ENCODE measurements at regions not wholly inside any gene's neighbourhood (a gene's known extent, or its start where the extent isn't known, plus 50 kb on each side); places are given as distances from the start of the nearest gene placed in this dataset.

DNA sequence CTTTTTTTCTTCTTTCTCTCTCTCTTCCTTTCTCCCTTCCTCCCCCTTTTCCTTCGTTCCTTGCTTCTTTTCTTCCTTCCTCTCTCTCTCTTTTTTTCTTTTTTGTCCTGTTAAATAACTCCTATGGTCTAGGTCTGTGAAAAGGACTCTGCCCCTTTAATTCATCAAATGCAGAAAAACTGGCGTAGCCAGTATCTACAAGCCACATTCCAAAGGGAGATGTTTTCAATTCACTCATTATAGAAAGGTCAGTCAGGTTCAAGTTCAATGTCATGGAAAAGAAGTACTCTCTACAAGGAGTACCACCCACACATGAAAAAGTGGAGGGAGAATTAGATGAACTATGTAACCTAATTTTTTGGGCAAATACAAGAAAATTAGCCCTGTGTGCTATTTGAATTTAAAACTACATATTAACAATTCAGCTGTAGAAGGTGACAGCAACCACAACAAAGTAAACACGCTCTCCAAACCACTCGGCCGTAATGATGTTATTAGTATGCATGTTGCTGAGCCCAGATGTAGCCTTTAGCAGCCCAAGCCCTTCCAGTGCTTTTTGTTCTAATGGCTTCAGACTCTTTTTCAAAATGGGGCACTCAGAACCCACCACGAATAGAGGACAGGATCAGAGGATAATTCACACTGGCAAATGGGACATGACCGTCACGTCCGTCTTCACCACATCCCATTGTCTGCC lies 735.4 kb upstream of the FANCL start:
- H3K4me3 ChIP-seq, result no peak overlapping the region
- H3K4me1 ChIP-seq, result no peaks in the 10 kb centered on the region
- peaks cover 0 to 2% (median 0%) of the 10 kb centered on the region in 7 donors for H3K27me3 ChIP-seq
- TF ChIP-seq, protein P1, sequence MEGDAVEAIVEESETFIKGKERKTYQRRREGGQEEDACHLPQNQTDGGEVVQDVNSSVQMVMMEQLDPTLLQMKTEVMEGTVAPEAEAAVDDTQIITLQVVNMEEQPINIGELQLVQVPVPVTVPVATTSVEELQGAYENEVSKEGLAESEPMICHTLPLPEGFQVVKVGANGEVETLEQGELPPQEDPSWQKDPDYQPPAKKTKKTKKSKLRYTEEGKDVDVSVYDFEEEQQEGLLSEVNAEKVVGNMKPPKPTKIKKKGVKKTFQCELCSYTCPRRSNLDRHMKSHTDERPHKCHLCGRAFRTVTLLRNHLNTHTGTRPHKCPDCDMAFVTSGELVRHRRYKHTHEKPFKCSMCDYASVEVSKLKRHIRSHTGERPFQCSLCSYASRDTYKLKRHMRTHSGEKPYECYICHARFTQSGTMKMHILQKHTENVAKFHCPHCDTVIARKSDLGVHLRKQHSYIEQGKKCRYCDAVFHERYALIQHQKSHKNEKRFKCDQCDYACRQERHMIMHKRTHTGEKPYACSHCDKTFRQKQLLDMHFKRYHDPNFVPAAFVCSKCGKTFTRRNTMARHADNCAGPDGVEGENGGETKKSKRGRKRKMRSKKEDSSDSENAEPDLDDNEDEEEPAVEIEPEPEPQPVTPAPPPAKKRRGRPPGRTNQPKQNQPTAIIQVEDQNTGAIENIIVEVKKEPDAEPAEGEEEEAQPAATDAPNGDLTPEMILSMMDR (IDR thresholded peaks at IDR 0.05), result no peak
- H3K27ac ChIP-seq, result no peak overlapping the region
- intact Hi-C loops (cut with DNase I), result no loop called here
- no peak for DNase-seq
- H3K36me3 ChIP-seq, result no peaks in the 10 kb centered on the region
- no peaks in the 10 kb centered on the region for H3K9me3 ChIP-seq
- no peak for ATAC-seq
- 69 to 73% methylated on average over 9 of the region's 9 CpGs for WGBS, 2 donors

DNA sequence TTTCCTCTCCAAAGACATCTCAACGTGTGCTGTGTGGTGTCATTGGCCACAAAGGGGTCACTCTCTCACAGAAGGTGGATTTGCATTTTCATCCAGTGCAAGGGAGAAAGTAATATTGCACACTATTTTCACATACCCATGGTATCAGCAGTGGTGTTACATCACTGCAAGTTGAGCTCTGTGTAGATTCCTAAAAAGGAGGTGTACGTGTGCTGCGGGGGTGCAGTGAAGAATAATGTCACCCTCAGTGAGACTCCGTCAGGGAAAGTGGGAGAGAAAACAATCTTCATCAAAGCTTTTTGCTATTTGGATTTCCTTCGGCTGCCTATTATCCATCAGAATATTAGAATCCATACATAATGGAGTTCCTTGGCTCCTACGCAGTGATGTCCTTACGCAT lies 733.8 kb upstream of the FANCL start:
- WGBS, 2 donors, result 66 to 69% methylated on average over 7 of the region's 7 CpGs
- H3K9me3 ChIP-seq, result no peaks in the 10 kb centered on the region
- no peak for ATAC-seq
- H3K27ac ChIP-seq, result no peak overlapping the region
- no peak overlapping the region for H3K4me3 ChIP-seq
- TF ChIP-seq, protein P1 (IDR thresholded peaks at IDR 0.05), result no peak
- no peak for DNase-seq
- no peaks in the 10 kb centered on the region for H3K4me1 ChIP-seq
- no peaks in the 10 kb centered on the region for H3K36me3 ChIP-seq
- intact Hi-C loops (cut with DNase I), result no loop called here
- peaks cover 0 to 2% (median 0%) of the 10 kb centered on the region in 7 donors for H3K27me3 ChIP-seq

DNA sequence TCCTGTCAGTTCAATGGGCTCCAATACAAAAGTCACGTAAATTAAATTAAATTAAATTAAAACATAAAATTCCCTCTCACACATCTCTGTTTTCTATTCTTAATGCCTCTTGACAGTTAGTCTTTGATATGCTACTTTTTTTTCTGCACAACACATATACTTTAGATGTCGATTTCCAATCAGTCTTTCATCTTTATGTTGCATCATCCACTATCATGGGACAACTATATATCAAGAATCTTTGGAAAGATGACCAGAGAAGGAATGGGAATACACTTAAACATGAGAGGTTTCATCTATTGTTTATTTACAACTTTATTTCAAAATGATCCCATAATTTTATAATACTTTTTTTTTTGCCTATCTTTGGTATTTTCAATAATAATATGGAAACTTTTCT lies 733.3 kb upstream of the FANCL start:
- Histone ChIP-seq H3K27me3 (peaks cover 0 to 2% (median 0%) of the 10 kb centered on the region in 7 donors), H3K4me1 (no peaks in the 10 kb centered on the region), H3K27ac (no peak overlapping the region), H3K36me3 (no peaks in the 10 kb centered on the region), H3K9me3 (no peaks in the 10 kb centered on the region), H3K4me3 (no peak overlapping the region)
- TF ChIP-seq, protein P1 (IDR thresholded peaks at IDR 0.05), result no peak
- WGBS, 2 donors, result 72 to 75% methylated on average over 2 of the region's 2 CpGs
- no peak for DNase-seq
- no peak for ATAC-seq
- intact Hi-C loops (cut with DNase I), result no loop called here

DNA sequence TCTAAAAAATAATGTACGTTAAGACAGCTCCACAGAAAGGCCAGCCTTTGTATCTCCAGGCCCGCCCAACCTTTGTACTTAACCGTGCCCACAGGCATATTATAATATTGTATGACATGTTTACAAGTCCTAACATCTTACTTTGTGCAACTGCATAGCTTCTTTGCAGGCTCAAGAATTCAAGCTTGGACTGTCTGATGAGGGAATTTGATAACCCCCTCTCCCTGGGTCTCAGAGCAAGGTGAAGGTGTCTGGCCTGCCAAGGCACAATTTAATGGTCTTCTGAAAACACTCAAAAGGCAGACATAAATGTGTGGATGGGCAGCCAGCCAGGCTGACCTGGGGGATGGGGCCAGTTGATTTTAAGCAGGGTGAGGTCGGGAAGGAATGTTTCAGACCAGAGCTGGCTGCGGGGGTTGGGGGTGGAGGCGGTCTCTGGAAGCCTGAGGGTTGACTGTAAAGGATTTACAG lies 732.7 kb upstream of the FANCL start:
- no peak for ATAC-seq
- 56% methylated on average over 6 of the region's 6 CpGs for WGBS, 2 donors
- H3K27me3 ChIP-seq, result peaks cover 0 to 2% (median 0%) of the 10 kb centered on the region in 7 donors

More for the DNA sequence above, 732.7 kb upstream of the FANCL start:
- DNase-seq, result no peak
- intact Hi-C loops (cut with DNase I), result no loop called here
- Histone ChIP-seq H3K4me3 (no peak overlapping the region), H3K4me1 (no peaks in the 10 kb centered on the region), H3K9me3 (no peaks in the 10 kb centered on the region), H3K36me3 (no peaks in the 10 kb centered on the region), H3K27ac (no peak overlapping the region)
- TF ChIP-seq, protein P1 (IDR thresholded peaks at IDR 0.05), result no peak

Measured in heart right ventricle (tissue), 16 donors.